Tibial nerve (tissue), 4 donors: ENCODE measurements at regions not wholly inside any gene's neighbourhood (a gene's known extent, or its start where the extent isn't known, plus 50 kb on each side); places are given as distances from the start of the nearest gene placed in this dataset.

Experiments
- EP300 ChIP-seq, 2 donors: sonication (generic); formaldehyde crosslinking; IDR thresholded peaks; one replicate each; pipeline ENCODE4 v1.6.1; 2017; ENCODE audit warnings: antibody characterized with exemption in 2 of 2, mild to moderate bottlenecking in 1 of 2
- POLR2A ChIP-seq, 2 donors: fragments of 450-650 bp; IDR thresholded peaks; one replicate each; pipeline ENCODE4 v1.6.1; 2017; ENCODE audit warnings: antibody characterized with exemption in 2 of 2, mild to moderate bottlenecking in 2 of 2, moderate library complexity in 2 of 2
- TF ChIP-seq, protein P1 (sequence below), 5 experiments: fragments of 200-600 bp in 3 of 5; fragments of 450-650 bp in 2 of 5; sonication (generic) in 3 of 5; IDR thresholded peaks; one replicate each; pipeline ENCODE4 v1.5.1; 2016 to 2019; ENCODE audit warnings: antibody characterized with exemption in 5 of 5, mild to moderate bottlenecking in 3 of 5, moderate library complexity in 2 of 5

DNA sequence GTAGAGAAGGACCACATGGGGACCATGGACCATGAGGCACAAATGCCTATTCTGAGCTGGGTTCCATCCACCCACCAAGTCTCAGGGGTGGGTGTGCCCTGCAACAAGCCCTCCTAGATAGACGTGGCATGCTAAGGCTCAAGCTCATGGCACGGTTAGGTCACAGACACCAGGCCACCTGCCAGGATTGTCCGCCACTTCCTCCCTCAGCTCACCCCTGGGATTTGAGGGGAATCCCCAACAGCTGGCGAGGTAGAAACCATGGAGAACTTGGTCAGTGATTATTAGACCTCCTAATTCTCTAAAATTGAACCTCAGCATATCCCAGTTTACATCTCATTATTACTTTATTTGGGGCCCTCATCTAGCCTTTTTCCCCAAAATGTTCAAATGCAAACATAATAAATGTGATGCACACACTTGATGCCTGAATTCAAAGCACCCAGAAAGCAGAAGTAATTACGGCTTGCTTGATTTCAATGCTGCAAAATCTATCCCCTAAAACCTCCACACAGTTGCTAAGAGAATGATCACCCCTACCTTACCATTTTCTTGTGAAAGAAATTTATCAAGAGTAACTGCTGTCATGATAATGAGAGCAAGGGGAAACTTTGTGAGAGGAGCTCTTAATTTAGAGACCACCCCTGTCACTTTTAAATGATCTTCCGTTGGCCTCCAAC lies 366.6 kb upstream of the PFKP start:
- TF ChIP-seq, protein P1, sequence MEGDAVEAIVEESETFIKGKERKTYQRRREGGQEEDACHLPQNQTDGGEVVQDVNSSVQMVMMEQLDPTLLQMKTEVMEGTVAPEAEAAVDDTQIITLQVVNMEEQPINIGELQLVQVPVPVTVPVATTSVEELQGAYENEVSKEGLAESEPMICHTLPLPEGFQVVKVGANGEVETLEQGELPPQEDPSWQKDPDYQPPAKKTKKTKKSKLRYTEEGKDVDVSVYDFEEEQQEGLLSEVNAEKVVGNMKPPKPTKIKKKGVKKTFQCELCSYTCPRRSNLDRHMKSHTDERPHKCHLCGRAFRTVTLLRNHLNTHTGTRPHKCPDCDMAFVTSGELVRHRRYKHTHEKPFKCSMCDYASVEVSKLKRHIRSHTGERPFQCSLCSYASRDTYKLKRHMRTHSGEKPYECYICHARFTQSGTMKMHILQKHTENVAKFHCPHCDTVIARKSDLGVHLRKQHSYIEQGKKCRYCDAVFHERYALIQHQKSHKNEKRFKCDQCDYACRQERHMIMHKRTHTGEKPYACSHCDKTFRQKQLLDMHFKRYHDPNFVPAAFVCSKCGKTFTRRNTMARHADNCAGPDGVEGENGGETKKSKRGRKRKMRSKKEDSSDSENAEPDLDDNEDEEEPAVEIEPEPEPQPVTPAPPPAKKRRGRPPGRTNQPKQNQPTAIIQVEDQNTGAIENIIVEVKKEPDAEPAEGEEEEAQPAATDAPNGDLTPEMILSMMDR (IDR thresholded peaks at IDR 0.05) = no peak
- no peak for TF ChIP-seq POLR2A (IDR thresholded peaks at IDR 0.05)
- TF ChIP-seq EP300 (IDR thresholded peaks at IDR 0.05) = no peak
